C4-2B (cell line): ENCODE measurements at regions not wholly inside any gene's neighbourhood (a gene's known extent, or its start where the extent isn't known, plus 50 kb on each side); places are given as distances from the start of the nearest gene placed in this dataset.
"Not testable (repeated sequence)": the region's sequence is repeated elsewhere in the genome, so short reads cannot be mapped to it uniquely, and the experiment has no call there.

ENCODE experiments used
- H3K27ac ChIP-seq: fragments of 450-650 bp; 2 replicates; pipeline ENCODE4 v1.5.1; 2017
- CTCF ChIP-seq: fragments of 450-650 bp; conservative IDR thresholded peaks from 2 replicates; pipeline ENCODE4 v1.5.1; 2017; ENCODE audit warnings: mild to moderate bottlenecking
- ZFX ChIP-seq: fragments of 450-650 bp; IDR thresholded peaks from 2 replicates; pipeline ENCODE4 v1.6.1; 2017

- no peak for TF ChIP-seq ZFX
- no peak for TF ChIP-seq CTCF
- no peak overlapping the region for H3K27ac ChIP-seq
Measured at GRCh38 chr1:25118546-25118945, 113.8 kb downstream of the SYF2 start.

- TF ChIP-seq ZFX (no peak), CTCF (peak; percentile 39)
- H3K27ac ChIP-seq: no peak overlapping the region
Measured at GRCh38 chr1:25117233-25117823, 115.0 kb downstream of the SYF2 start.

- H3K27ac ChIP-seq: no peak overlapping the region
- TF ChIP-seq CTCF (no peak), ZFX (no peak)
Measured at GRCh38 chr1:25116832-25117231, 115.5 kb downstream of the SYF2 start.

GRCh38 chr1:25116117-25116516, 116.2 kb downstream of the SYF2 start:
- not testable (repeated sequence) for H3K27ac ChIP-seq

- TF ChIP-seq CTCF (no peak), ZFX (no peak)
Measured at GRCh38 chr1:25113731-25114130, 118.6 kb downstream of the SYF2 start.

GRCh38 chr1:25113086-25113485, 119.2 kb downstream of the SYF2 start:
- TF ChIP-seq ZFX (no peak), CTCF (no peak)
- H3K27ac ChIP-seq: no peak overlapping the region

More at GRCh38 chr1:25113731-25114130, 118.6 kb downstream of the SYF2 start:
- H3K27ac ChIP-seq: no peak overlapping the region

GRCh38 chr1:25112400-25112799, 119.9 kb downstream of the SYF2 start:
- no peak overlapping the region for H3K27ac ChIP-seq
- no peak for TF ChIP-seq ZFX
- TF ChIP-seq CTCF: no peak

GRCh38 chr1:25111706-25112105, 120.6 kb downstream of the SYF2 start:
- no peak overlapping the region for H3K27ac ChIP-seq
- TF ChIP-seq CTCF (no peak), ZFX (no peak)
